ENCODE measurements at regions not wholly inside any gene's neighbourhood (a gene's known extent, or its start where the extent isn't known, plus 50 kb on each side); places are given as distances from the start of the nearest gene placed in this dataset.

DNA sequence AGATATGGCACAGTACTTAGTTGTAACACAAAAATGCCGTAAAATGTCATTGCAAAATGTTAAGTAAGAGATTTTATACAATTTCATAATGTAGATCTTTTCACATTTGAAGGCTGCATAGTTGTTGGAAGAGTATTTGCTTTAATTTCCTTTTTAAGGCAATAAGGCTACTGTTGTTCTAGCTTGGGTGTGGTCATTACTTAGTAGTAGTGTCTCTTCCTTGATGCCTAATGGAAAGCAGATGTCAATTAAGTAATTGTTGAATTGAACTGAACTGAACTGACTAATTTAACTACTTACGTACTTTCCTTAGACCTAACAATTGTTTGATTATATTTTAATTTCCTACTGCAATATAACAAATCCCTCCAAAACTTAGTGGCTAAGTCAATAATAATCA lies 181.7 kb downstream of the FLRT2 start:
- Histone ChIP-seq H3K27ac (ENCODE audit: low read depth, low read length, severe bottlenecking) (no peak overlapping the region), H3K9me3 (ENCODE audit: control insufficient read depth, low read length) (no peaks in the 10 kb centered on the region), H3K36me3 (ENCODE audit: control insufficient read depth, insufficient read depth, low read length) (no peaks in the 10 kb centered on the region), H3K4me3 (ENCODE audit: extremely low read depth, insufficient read depth, low read length, poor library complexity, severe bottlenecking) (no peak overlapping the region), H3K4me1 (ENCODE audit: control insufficient read depth, insufficient read depth, low read length, poor library complexity, severe bottlenecking) (no peaks in the 10 kb centered on the region)
- WGBS, 2 experiments (ENCODE audit: insufficient coverage in 2 of 2): no CpG with 5 or more reads among the region's 2 CpGs
